ENCODE measurements at regions not wholly inside any gene's neighbourhood (a gene's known extent, or its start where the extent isn't known, plus 50 kb on each side); places are given as distances from the start of the nearest gene placed in this dataset.

DNA sequence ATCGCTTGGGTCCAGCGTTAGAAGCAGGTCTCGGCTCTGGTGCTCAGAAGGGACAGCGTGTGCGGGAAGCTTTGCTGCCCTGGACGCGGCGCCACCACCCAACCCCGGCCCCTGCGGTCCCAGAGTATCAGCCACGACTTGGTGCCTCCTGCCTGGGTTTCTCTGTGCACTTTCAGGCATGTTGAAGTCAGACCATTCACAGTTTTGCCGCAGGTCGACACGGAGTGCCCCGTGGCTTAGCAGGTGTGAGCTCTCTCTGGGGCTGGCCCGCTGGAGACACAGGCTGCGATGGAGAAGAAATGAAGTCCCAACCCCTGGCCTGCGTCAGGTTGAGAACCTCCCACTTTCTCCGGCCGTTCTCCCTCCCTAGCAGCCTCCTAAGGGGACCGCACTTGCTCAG, 494.5 kb downstream of the BRD1 start:
- no peak for ATAC-seq
- TF ChIP-seq ISL1 (CRISPR knock-in tag; IDR thresholded peaks at IDR 0.05) = no peak
- TF ChIP-seq TOX (CRISPR knock-in tag; IDR thresholded peaks at IDR 0.05; ENCODE audit: borderline replicate concordance) = no peak
- no peak for TF ChIP-seq PPARA (CRISPR knock-in tag; IDR thresholded peaks at IDR 0.05; ENCODE audit: borderline replicate concordance)
- TF ChIP-seq, protein P1, sequence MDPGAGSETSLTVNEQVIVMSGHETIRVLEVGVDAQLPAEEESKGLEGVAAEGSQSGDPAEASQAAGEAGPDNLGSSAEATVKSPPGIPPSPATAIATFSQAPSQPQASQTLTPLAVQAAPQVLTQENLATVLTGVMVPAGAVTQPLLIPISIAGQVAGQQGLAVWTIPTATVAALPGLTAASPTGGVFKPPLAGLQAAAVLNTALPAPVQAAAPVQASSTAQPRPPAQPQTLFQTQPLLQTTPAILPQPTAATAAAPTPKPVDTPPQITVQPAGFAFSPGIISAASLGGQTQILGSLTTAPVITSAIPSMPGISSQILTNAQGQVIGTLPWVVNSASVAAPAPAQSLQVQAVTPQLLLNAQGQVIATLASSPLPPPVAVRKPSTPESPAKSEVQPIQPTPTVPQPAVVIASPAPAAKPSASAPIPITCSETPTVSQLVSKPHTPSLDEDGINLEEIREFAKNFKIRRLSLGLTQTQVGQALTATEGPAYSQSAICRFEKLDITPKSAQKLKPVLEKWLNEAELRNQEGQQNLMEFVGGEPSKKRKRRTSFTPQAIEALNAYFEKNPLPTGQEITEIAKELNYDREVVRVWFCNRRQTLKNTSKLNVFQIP (CRISPR knock-in tag; IDR thresholded peaks at IDR 0.05; ENCODE audit: borderline replicate concordance, low read depth) = no peak
- no peak for TF ChIP-seq ZNF565 (CRISPR knock-in tag; conservative IDR thresholded peaks at IDR 0.05; ENCODE audit: low read depth)
- TF ChIP-seq ZNF70 (CRISPR knock-in tag; IDR thresholded peaks at IDR 0.05) = no peak
- TF ChIP-seq ZNF8 (CRISPR knock-in tag; IDR thresholded peaks at IDR 0.05) = no peak
- TF ChIP-seq ESRRG (CRISPR knock-in tag; IDR thresholded peaks at IDR 0.05) = no peak
- TF ChIP-seq, protein P2, sequence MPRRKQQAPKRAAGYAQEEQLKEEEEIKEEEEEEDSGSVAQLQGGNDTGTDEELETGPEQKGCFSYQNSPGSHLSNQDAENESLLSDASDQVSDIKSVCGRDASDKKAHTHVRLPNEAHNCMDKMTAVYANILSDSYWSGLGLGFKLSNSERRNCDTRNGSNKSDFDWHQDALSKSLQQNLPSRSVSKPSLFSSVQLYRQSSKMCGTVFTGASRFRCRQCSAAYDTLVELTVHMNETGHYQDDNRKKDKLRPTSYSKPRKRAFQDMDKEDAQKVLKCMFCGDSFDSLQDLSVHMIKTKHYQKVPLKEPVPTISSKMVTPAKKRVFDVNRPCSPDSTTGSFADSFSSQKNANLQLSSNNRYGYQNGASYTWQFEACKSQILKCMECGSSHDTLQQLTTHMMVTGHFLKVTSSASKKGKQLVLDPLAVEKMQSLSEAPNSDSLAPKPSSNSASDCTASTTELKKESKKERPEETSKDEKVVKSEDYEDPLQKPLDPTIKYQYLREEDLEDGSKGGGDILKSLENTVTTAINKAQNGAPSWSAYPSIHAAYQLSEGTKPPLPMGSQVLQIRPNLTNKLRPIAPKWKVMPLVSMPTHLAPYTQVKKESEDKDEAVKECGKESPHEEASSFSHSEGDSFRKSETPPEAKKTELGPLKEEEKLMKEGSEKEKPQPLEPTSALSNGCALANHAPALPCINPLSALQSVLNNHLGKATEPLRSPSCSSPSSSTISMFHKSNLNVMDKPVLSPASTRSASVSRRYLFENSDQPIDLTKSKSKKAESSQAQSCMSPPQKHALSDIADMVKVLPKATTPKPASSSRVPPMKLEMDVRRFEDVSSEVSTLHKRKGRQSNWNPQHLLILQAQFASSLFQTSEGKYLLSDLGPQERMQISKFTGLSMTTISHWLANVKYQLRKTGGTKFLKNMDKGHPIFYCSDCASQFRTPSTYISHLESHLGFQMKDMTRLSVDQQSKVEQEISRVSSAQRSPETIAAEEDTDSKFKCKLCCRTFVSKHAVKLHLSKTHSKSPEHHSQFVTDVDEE (CRISPR knock-in tag; IDR thresholded peaks at IDR 0.05) = no peak
- no peak for TF ChIP-seq GLIS3 (CRISPR knock-in tag; IDR thresholded peaks at IDR 0.05)
- TF ChIP-seq ARNTL (CRISPR knock-in tag; IDR thresholded peaks at IDR 0.05; ENCODE audit: borderline replicate concordance, low read depth) = no peak
- no peak for TF ChIP-seq TCF4 (CRISPR knock-in tag; IDR thresholded peaks at IDR 0.05; ENCODE audit: borderline replicate concordance)

DNA sequence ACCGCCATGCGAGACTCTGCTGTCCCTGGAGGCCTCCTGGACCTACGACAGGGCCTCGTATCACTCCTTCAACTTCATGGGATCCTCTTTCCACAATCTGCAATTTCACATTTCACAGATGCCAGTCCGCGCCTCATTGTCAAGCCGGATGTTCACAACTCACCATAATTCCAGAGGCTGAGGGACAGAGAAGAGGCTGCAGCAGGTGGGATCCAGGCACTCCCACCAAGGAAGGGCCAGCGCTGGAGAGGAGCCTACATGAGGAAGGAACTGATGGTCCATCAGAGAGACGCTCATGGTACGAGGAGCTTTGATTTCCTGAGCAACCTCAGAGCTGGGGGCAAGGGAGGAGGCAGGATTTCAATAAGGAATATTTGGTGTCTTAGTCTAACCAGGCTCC, 495.0 kb downstream of the BRD1 start:
- no peak for TF ChIP-seq ARNTL (CRISPR knock-in tag; IDR thresholded peaks at IDR 0.05; ENCODE audit: borderline replicate concordance, low read depth)
- TF ChIP-seq ZFP3 (CRISPR knock-in tag; IDR thresholded peaks at IDR 0.05) = no peak
- TF ChIP-seq ZFP30 (CRISPR knock-in tag; IDR thresholded peaks at IDR 0.05) = no peak
- TF ChIP-seq ZNF70 (CRISPR knock-in tag; IDR thresholded peaks at IDR 0.05) = no peak
- TF ChIP-seq ESRRG (CRISPR knock-in tag; IDR thresholded peaks at IDR 0.05) = no peak
- TF ChIP-seq, protein P2 (CRISPR knock-in tag; IDR thresholded peaks at IDR 0.05) = no peak
- TF ChIP-seq TOX (CRISPR knock-in tag; IDR thresholded peaks at IDR 0.05; ENCODE audit: borderline replicate concordance) = no peak
- no peak for TF ChIP-seq PPARA (CRISPR knock-in tag; IDR thresholded peaks at IDR 0.05; ENCODE audit: borderline replicate concordance)
- TF ChIP-seq, protein P3, sequence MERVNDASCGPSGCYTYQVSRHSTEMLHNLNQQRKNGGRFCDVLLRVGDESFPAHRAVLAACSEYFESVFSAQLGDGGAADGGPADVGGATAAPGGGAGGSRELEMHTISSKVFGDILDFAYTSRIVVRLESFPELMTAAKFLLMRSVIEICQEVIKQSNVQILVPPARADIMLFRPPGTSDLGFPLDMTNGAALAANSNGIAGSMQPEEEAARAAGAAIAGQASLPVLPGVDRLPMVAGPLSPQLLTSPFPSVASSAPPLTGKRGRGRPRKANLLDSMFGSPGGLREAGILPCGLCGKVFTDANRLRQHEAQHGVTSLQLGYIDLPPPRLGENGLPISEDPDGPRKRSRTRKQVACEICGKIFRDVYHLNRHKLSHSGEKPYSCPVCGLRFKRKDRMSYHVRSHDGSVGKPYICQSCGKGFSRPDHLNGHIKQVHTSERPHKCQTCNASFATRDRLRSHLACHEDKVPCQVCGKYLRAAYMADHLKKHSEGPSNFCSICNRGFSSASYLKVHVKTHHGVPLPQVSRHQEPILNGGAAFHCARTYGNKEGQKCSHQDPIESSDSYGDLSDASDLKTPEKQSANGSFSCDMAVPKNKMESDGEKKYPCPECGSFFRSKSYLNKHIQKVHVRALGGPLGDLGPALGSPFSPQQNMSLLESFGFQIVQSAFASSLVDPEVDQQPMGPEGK (CRISPR knock-in tag; IDR thresholded peaks at IDR 0.05; ENCODE audit: borderline replicate concordance) = no peak
- TF ChIP-seq, protein P4, sequence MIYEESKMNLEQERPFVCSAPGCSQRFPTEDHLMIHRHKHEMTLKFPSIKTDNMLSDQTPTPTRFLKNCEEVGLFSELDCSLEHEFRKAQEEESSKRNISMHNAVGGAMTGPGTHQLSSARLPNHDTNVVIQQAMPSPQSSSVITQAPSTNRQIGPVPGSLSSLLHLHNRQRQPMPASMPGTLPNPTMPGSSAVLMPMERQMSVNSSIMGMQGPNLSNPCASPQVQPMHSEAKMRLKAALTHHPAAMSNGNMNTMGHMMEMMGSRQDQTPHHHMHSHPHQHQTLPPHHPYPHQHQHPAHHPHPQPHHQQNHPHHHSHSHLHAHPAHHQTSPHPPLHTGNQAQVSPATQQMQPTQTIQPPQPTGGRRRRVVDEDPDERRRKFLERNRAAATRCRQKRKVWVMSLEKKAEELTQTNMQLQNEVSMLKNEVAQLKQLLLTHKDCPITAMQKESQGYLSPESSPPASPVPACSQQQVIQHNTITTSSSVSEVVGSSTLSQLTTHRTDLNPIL (CRISPR knock-in tag; IDR thresholded peaks at IDR 0.05; ENCODE audit: low read depth) = no peak
- TF ChIP-seq SNAI2 (CRISPR knock-in tag; IDR thresholded peaks at IDR 0.05) = no peak
- no peak for TF ChIP-seq ZNF8 (CRISPR knock-in tag; IDR thresholded peaks at IDR 0.05)
- no peak for TF ChIP-seq BACH2 (CRISPR knock-in tag; IDR thresholded peaks at IDR 0.05; ENCODE audit: borderline replicate concordance)
- TF ChIP-seq ZNF565 (CRISPR knock-in tag; conservative IDR thresholded peaks at IDR 0.05; ENCODE audit: low read depth) = no peak
- no peak for TF ChIP-seq ZC3H10 (CRISPR knock-in tag; IDR thresholded peaks at IDR 0.05)
- ATAC-seq = no peak

DNA sequence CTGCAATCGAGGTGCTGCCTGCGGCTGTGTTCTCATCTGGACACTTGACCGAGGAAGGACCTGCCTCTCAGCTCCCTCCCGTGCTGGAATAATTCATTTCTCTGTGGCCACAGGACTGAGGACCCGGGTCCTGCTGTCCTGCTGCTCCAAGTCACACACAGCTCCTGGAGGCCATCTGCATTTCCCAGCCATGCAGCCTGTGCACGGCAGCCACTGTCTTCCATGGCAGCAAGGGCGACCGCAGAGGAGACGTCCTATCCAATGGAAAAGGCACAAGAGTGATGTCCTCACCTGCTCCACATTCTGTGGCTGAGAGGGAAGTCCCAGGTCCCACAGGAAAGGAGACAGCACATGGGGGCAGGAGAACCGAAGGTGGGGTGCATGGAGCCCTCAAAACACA, 495.8 kb downstream of the BRD1 start:
- ATAC-seq = no peak
- TF ChIP-seq ZFP30 (CRISPR knock-in tag; IDR thresholded peaks at IDR 0.05) (no peak), ISL1 (CRISPR knock-in tag; IDR thresholded peaks at IDR 0.05) (no peak), RARB (CRISPR knock-in tag; IDR thresholded peaks at IDR 0.05) (no peak), ZFP3 (CRISPR knock-in tag; IDR thresholded peaks at IDR 0.05) (no peak), CSDC2 (CRISPR knock-in tag; IDR thresholded peaks at IDR 0.05) (no peak), TCF4 (CRISPR knock-in tag; IDR thresholded peaks at IDR 0.05; ENCODE audit: borderline replicate concordance) (no peak)
- TF ChIP-seq, protein P1 (CRISPR knock-in tag; IDR thresholded peaks at IDR 0.05; ENCODE audit: borderline replicate concordance, low read depth) = no peak

Measured in SK-N-SH treated with all-trans-retinoic acid at 6 μM for 48 hours (cell line).